ENCODE measurements at regions not wholly inside any gene's neighbourhood (a gene's known extent, or its start where the extent isn't known, plus 50 kb on each side); places are given as distances from the start of the nearest gene placed in this dataset.

- no peak for DNase-seq
Observed at GRCh38 chr10:121102706-121103105, 251.5 kb downstream of the WDR11 start.

GRCh38 chr10:121104476-121105111 is 253.4 kb downstream of the WDR11 start:
- no peak for DNase-seq

- no peak for DNase-seq
Observed at GRCh38 chr10:121106611-121107010, 255.4 kb downstream of the WDR11 start.

GRCh38 chr10:121108051-121108450 is 256.9 kb downstream of the WDR11 start:
- DNase-seq, result no peak

GRCh38 chr10:121110369-121110768 is 259.2 kb downstream of the WDR11 start:
- DNase-seq, result no peak

DNA sequence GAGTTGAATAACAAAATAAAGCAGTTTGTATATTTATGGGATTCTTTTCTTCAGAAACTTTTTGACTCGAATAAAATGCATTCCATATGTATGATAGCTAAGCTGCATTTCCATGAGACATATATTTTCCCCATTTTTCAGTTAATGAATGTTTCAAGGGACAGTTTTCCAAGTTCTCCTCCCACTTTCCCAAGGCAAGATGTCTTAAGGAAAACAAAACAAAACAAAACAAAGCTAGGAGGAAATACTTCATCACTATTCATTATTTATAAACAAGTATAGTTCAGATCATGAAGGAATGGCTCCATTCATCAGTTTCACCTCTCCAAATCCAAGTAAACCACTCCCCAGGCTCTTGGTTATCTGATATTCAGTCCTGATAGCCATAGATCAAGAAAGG is 261.0 kb downstream of the WDR11 start:
- no peak for DNase-seq

- DNase-seq, result no peak
Observed at GRCh38 chr10:121112579-121113384, 261.6 kb downstream of the WDR11 start.

- DNase-seq, result no peak
Observed at GRCh38 chr10:121113385-121113696, 262.2 kb downstream of the WDR11 start.

DNA sequence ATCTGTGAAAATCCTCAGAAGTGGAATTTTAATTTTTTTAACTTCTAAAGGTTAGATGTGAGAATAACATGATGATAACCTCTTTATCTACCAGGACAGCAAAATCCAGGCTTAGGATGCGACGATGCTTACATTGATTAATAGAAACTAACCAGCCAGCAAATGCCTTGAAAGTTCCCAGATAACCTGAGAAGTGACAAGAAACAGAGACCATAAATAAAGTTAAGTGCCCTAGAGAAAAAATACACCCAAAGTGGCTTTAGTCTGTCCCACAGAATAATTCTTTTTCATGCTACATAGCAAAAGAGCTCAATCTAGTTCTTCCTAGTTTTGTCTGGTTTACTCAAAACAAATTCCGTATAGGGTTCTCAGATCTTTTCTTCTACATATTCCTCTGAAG is 262.7 kb downstream of the WDR11 start:
- DNase-seq, result no peak

GRCh38 chr10:121115154-121115553 is 264.0 kb downstream of the WDR11 start:
- DNase-seq, result no peak

GRCh38 chr10:121121462-121121861 is 270.3 kb downstream of the WDR11 start:
- no peak for DNase-seq

GRCh38 chr10:121127151-121127906 is 276.2 kb downstream of the WDR11 start:
- no peak for DNase-seq

GRCh38 chr10:121128164-121128563 is 277.0 kb downstream of the WDR11 start:
- no peak for DNase-seq

DNA sequence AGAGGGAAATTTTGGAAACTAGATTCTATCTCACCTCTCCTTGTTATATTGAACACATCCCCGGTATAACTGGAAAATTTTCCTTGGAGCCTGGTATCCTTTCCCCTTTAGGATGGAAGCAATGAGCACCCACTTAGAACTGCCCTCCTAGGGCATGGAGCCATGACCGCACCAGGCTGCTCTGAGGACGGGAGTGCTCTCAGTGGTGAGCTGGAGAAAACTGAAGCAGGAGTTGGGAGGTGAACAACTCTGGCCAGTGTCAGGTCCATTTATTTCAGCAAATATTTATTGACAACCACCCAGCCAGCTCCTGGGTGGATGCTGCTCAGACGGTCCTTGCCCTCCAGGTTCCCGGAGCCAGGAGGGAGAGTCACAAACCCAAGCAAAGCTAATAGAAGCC is 278.1 kb downstream of the WDR11 start:
- no peak for DNase-seq

DNA sequence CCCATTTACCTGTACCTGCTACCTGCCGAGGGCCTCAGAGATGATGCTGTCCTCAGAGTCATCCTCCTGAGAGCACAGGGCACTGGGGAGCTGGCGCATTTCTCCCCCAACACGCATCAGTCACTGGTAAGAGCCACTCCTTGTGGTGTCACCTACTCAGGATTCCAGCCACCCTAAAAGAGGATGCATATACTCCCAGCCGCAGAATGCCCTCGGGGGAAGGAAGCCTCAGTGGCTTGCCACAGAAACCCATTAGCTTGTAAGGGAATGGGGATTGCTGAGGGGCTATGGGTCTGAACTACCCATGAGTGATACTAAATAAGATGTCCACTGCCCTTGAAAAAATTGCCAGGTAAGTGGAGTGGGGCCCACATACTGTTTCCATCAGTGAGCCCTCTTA is 279.2 kb downstream of the WDR11 start:
- no peak for DNase-seq

GRCh38 chr10:121131014-121131413 is 279.9 kb downstream of the WDR11 start:
- DNase-seq, result no peak

GRCh38 chr10:121131426-121132265 is 280.5 kb downstream of the WDR11 start:
- no peak for DNase-seq

- DNase-seq, result no peak
Observed at GRCh38 chr10:121132273-121132672, 281.1 kb downstream of the WDR11 start.

DNA sequence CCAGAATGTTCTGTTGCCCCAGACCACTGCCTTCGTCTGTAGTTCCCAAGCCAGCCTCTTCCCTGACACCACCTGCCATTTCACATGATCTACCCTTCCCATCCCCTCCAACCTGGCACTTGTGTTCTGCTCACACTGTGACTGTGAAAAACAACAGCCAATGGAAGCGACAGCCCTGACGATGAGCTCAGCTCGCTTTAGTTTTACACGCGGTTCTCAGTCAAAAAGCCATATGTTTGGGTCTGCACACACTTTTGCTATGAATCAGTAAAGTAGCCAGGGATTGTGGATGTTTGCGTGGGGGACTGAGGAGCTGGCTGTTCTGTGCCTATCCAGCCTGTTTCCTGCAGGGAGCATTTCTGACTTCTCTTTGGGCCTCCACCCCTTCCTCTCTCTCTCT is 282.7 kb downstream of the WDR11 start:
- no peak for DNase-seq

DNA sequence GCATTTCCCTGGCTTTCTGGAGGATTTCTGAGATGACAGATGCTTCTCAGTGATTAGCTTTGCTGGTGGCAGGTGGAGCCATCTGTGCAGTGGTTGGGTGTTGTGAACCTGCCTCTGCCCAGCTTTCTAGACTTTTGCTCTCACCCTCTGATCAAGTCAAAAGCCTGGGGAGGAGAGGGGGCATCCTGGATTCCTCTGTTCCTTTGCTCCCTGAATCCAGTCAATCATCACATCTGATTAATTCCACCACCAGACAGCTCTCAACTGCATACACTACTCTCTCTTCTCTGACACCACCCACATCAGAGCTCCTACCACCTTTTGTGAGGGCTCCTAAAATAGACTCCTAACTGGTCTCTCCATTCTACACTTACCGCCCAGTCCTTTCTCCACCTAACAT is 283.5 kb downstream of the WDR11 start:
- no peak for DNase-seq

DNA sequence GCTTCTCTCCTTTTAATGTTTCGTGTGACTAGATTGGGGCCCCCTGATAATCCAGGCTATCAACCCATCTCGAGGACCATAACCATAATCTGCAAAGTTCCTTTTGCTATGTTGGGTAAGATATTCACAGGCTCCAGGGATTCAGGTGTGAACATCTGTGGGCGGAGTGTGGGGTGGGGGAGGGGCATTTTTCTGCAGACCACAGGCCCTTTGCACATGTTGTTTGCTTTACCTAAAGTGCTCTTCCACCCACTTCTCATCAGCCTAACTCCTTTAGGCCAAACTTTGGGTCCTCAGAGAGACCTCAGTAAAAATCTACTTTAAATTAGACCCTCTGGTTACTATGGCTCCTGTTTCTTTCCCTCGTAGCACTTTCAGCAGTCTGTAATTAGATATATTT is 284.4 kb downstream of the WDR11 start:
- no peak for DNase-seq

GRCh38 chr10:121137533-121137932 is 286.4 kb downstream of the WDR11 start:
- no peak for DNase-seq

Data from CD4-positive, alpha-beta T cell treated with Interferon gamma for 1 hour (primary cell).